OCI-LY3 (cell line): ENCODE measurements at regions not wholly inside any gene's neighbourhood (a gene's known extent, or its start where the extent isn't known, plus 50 kb on each side); places are given as distances from the start of the nearest gene placed in this dataset.

Source experiments
- H2AFZ ChIP-seq: fragments of 200-600, 300-600 bp; shearing (Covaris generic); 2 replicates; pipeline ENCODE4 v1.6.0; 2014; ENCODE audit warnings: antibody characterized with exemption, low read depth, low read length
- H3K27ac ChIP-seq: fragments of 200-600, 300-600 bp; sonication (generic); 2 replicates; pipeline ENCODE4 v1.5.1; 2014; ENCODE audit warnings: mild to moderate bottlenecking, low read length, moderate library complexity, mixed read lengths
- H3K27me3 ChIP-seq: fragments of 200-600, 300-600 bp; sonication (generic); 2 replicates; pipeline ENCODE4 v1.6.1; 2014; ENCODE audit warnings: low read depth, low read length, mixed read lengths
- H3K36me3 ChIP-seq: fragments of 200-600, 300-600 bp; sonication (generic); replicated peaks from 2 replicates; pipeline ENCODE3; 2014; ENCODE audit warnings: low read depth, low read length, mixed read lengths
- H3K4me1 ChIP-seq: fragments of 300-600, 200-600 bp; sonication (generic); 2 replicates; pipeline ENCODE4 v1.6.1; 2014; ENCODE audit warnings: low read length, mixed read lengths
- H3K4me2 ChIP-seq: fragments of 200-600, 300-600 bp; sonication (generic); 2 replicates; pipeline ENCODE4 v1.6.1; 2014; ENCODE audit warnings: low read length, mixed read lengths
- H3K4me3 ChIP-seq: fragments of 300-600, 200-600 bp; sonication (generic); 2 replicates; pipeline ENCODE4 v1.5.1; 2014; ENCODE audit warnings: antibody characterized with exemption, mild to moderate bottlenecking, low read length, moderate library complexity
- H3K79me2 ChIP-seq: fragments of 300-600, 200-600 bp; shearing (Covaris generic); 2 replicates; pipeline ENCODE4 v1.6.1; 2014; ENCODE audit warnings: mild to moderate bottlenecking, low read length, mixed read lengths
- H3K9ac ChIP-seq: fragments of 300-600, 200-600 bp; shearing (Covaris generic); 2 replicates; pipeline ENCODE4 v1.6.0; 2014; ENCODE audit warnings: mild to moderate bottlenecking, low read length, moderate library complexity
- H3K9me3 ChIP-seq: fragments of 200-600, 300-600 bp; shearing (Covaris generic); 2 replicates; pipeline ENCODE4 v1.6.1; 2014; ENCODE audit warnings: low read length, mixed read lengths; ENCODE audit not compliant: insufficient read depth
- H4K20me1 ChIP-seq: fragments of 200-600, 300-600 bp; sonication (generic); 2 replicates; pipeline ENCODE4 v1.6.1; 2016; ENCODE audit warnings: low read length, mixed read lengths; ENCODE audit not compliant: insufficient read depth
- EZH2phosphoT487 ChIP-seq: fragments of 200-600 bp; shearing (Covaris generic); IDR thresholded peaks from 2 replicates; pipeline ENCODE4 v1.6.1; 2018; ENCODE audit warnings: antibody characterized with exemption, mixed run types, low read depth
- TF ChIP-seq, protein P1 (sequence below): fragments of 200-600, 300-600 bp; sonication (generic); IDR thresholded peaks from 2 replicates; pipeline ENCODE4 v1.5.1; 2014; ENCODE audit warnings: antibody characterized with exemption, low read length, low read depth

DNA sequence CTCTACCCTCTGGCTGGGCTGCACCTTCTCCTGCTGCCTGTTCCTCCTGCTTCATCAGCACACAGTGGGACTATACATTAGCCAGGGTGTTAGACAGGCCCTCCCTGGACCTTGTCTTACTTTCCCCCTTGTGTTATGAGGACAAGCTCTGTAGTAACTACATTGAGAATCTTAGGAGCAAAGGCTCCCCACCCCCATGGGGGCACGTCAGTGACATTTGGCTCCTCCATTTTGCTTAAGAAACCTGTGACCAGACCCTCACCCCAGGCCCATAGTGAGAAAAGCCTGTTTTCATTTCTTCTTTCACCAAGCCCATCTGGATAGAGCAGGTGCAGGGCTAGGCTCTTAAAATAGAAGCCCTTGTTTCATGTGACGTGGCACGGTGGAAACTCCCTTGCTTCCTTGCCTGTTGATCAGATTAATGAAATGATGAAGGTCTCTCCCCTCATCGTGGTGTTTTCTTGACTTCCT is 146.7 kb downstream of the RPIA start:
- H3K27me3 ChIP-seq = no peaks in the 10 kb centered on the region
- H3K4me3 ChIP-seq = no peak overlapping the region
- H4K20me1 ChIP-seq = no peaks in the 10 kb centered on the region
- H3K4me1 ChIP-seq = no peaks in the 10 kb centered on the region
- no peak overlapping the region for H3K4me2 ChIP-seq
- H3K9me3 ChIP-seq = peaks cover 4% of the 10 kb centered on the region; the same call in 1 of the 2 replicates
- no peaks in the 10 kb centered on the region for H3K36me3 ChIP-seq
- TF ChIP-seq EZH2phosphoT487 = no peak
- TF ChIP-seq, protein P1, sequence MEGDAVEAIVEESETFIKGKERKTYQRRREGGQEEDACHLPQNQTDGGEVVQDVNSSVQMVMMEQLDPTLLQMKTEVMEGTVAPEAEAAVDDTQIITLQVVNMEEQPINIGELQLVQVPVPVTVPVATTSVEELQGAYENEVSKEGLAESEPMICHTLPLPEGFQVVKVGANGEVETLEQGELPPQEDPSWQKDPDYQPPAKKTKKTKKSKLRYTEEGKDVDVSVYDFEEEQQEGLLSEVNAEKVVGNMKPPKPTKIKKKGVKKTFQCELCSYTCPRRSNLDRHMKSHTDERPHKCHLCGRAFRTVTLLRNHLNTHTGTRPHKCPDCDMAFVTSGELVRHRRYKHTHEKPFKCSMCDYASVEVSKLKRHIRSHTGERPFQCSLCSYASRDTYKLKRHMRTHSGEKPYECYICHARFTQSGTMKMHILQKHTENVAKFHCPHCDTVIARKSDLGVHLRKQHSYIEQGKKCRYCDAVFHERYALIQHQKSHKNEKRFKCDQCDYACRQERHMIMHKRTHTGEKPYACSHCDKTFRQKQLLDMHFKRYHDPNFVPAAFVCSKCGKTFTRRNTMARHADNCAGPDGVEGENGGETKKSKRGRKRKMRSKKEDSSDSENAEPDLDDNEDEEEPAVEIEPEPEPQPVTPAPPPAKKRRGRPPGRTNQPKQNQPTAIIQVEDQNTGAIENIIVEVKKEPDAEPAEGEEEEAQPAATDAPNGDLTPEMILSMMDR = no peak
- no peak overlapping the region for H3K9ac ChIP-seq
- H3K79me2 ChIP-seq = no peaks in the 10 kb centered on the region
- H2AFZ ChIP-seq = no peak overlapping the region
- H3K27ac ChIP-seq = no peak overlapping the region

DNA sequence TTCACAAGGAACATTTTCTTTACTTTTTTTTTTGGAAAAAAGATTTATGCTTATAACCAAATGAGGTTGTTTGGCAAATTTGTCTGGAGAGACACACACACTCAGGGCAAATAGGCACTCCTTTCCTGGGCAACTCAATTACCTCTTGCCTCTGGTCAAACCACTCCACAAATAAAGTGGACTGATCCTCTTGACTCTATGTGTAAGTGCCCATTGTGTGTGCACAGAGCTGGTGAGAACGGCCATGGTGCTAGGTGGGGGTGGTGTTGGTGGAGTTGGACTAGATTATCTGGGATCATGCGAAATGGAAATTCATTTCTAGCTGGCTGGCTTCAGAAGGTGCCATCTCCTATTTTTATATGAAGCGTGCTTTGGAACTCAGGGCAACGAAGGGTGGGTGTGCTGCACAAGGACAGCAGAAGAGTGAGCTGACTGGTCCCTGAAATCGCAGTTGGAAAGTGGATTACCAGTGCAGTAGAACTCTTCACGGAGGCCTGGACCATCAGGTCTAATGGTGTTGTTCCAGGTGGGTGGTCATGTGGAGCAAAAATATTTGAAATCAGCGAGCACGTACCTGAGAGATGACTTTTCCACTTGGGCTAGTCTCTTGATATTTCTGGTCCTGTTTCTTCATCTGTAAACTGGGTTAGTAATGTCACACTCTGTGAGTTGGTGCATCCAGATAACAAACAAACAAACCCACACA is 149.9 kb downstream of the RPIA start:
- no peak overlapping the region for H3K9ac ChIP-seq
- no peak overlapping the region for H3K4me2 ChIP-seq
- TF ChIP-seq EZH2phosphoT487 = no peak
- TF ChIP-seq, protein P1 = no peak
- H3K9me3 ChIP-seq = peaks cover 12% of the 10 kb centered on the region; the same call in 1 of the 2 replicates
- no peak overlapping the region for H3K27ac ChIP-seq
- no peaks in the 10 kb centered on the region for H3K27me3 ChIP-seq
- no peak overlapping the region for H2AFZ ChIP-seq
- H3K4me1 ChIP-seq = no peaks in the 10 kb centered on the region
- H3K36me3 ChIP-seq = no peaks in the 10 kb centered on the region
- no peaks in the 10 kb centered on the region for H4K20me1 ChIP-seq
- no peaks in the 10 kb centered on the region for H3K79me2 ChIP-seq
- H3K4me3 ChIP-seq = no peak overlapping the region

DNA sequence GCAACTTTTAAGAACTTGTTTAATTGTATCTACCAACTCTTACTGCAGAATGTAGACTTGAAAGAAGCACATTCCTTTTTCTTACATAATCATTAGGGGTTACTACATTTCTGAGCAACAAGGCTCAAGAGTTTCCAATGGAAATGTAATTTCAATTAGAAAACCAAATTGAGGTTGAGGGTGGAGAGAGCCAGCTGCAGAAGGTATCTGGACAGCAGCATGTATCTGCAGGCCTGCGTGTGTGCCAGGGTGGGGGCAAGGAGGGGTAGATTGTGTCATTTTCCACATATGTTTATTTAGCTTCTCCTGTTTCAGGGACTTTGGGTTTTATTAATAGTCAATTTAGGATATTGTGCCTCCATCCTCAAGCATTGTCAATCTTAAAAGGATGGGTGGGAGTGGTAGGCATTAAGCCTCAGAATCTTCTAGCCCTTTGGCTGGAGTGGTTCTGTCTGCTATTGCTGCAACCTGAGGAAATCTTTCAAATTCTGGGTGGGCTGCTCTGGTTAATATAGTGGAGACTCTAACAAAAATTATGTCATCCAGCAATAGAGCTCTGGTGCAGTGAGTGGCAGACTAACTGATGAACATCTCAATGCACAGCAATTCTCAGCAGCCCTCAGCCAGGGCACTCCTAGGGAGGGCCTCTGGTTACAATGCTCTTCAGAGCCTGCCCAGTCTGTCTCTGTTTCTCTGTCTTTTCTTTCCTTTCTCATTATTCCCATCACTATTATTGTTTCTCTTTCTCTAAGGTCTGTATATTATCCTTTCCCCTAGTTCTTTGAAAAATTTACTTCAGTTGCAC is 151.4 kb downstream of the RPIA start:
- no peaks in the 10 kb centered on the region for H3K36me3 ChIP-seq
- H3K4me2 ChIP-seq = no peak overlapping the region
- H3K79me2 ChIP-seq = no peaks in the 10 kb centered on the region
- H4K20me1 ChIP-seq = no peaks in the 10 kb centered on the region
- no peak overlapping the region for H3K9ac ChIP-seq
- H2AFZ ChIP-seq = no peak overlapping the region
- H3K4me1 ChIP-seq = no peaks in the 10 kb centered on the region
- H3K9me3 ChIP-seq = peaks cover 19% of the 10 kb centered on the region; the same call in 1 of the 2 replicates
- TF ChIP-seq, protein P1 = no peak
- TF ChIP-seq EZH2phosphoT487 = no peak
- no peak overlapping the region for H3K4me3 ChIP-seq
- H3K27ac ChIP-seq = no peak overlapping the region
- no peaks in the 10 kb centered on the region for H3K27me3 ChIP-seq

DNA sequence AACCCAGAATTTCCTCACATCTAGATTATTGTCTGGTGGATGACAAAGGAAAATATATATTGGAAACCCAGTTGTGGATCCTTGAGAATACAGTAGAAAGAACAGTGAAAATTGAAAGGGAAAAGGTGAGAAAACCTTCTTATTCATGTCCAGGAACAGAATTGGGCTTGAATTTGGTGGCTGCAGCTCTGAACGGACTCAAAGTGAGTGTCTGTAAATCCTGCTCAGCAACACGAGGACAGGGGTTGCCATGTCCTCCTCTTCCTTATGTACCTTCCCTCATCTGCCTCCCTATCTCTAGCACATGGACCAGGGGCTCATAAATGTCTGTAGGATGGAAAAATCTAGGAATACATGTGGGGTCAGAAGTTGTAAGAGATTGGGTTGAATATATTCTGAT is 152.2 kb downstream of the RPIA start:
- Histone ChIP-seq H3K36me3 (no peaks in the 10 kb centered on the region), H3K4me1 (no peaks in the 10 kb centered on the region), H3K79me2 (no peaks in the 10 kb centered on the region), H3K9ac (no peak overlapping the region), H3K9me3 (peaks cover 18% of the 10 kb centered on the region; the same call in 1 of the 2 replicates), H3K27me3 (no peaks in the 10 kb centered on the region), H3K4me3 (no peak overlapping the region), H3K27ac (no peak overlapping the region), H3K4me2 (no peak overlapping the region), H4K20me1 (no peaks in the 10 kb centered on the region), H2AFZ (no peak overlapping the region)
- TF ChIP-seq, protein P1 = no peak
